ENCODE measurements at regions not wholly inside any gene's neighbourhood (a gene's known extent, or its start where the extent isn't known, plus 50 kb on each side); places are given as distances from the start of the nearest gene placed in this dataset.

- no peak for DNase-seq
Observed at GRCh38 chr1:22267413-22268175, 124.7 kb upstream of the WNT4 start.

DNA sequence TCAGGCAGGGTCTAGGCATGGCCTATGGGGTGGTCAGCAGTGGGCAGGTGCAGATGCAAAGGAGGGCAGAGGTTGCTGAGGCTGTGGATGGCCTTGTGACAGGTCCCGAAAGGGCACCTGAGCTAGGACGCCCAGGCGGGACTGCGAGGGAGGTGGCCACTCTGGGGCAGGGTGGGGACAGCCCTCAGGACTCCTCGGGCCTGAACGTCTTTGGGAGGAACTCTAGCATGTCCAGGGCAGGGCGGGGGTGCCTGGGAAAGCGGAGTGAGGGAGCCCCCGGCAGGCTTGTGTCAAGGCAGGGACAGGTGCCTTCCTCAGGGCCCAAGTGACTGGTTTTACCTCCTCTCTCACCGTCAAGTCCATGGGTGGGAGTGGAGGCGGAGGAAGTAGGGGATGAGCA lies 125.4 kb upstream of the WNT4 start:
- DNase-seq, result no peak

DNA sequence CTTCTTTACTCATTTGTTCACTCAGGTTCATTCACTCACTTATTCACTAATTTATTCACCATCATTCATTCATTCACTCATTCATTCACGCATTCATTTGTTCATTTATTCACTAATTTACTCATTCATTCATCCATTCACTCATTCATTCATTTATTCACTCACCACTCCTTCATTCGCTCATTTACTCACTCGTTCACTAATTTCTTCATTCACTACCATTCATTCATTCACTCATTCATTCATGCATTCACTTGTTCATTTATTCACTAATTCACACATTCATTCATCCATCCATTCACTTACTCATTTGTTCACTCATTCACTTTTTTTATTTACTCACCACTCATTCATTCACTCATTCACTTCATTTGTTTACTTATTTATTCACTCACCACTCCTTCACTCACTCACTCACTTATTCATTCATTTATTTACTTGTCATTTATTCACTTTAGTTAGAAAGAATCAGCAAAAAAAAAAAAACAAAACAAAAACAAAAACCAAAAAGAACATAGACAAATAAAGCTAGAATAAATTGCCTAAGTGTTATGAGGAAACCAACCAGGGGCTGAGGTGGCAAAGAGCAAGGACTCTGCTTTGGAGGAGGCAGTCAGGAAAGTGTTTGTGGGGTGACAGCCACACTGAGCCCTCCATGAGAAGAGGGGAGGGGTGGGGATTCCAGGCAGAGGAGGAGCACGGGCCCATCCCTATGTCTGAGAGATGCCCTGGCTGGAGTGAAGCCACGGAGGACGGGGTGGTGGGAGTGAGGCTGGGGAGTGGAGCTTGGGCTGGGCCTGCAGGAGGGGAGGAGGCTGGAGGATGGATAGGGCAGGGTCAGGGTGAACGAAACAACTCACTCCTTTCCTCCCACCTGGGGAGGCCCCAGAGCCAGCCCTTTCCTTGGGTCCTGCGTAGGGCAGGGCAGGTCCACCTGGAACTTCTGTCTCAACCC lies 129.2 kb upstream of the WNT4 start:
- DNase-seq, result no peak

GRCh38 chr1:22273686-22274681 lies 131.1 kb upstream of the WNT4 start:
- DNase-seq, result no peak

DNA sequence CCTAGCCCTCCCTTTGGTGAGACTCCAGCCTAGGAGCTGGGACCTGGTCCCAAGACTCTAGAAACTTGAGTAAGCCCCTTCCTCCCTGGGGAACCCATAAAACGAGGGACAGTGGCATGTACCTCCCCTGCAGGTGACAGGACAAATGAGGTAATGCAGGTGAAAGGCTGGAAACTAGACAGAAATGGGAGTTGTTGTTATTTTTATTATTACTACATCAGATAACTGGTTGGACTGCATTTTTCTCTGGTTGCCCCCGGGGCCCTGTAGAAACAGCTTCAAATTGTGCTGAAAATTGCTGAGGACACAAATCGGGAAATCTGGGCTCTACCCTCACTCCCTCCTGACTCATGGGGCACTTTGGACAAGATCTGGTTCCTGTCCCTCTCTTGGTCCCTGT lies 132.3 kb upstream of the WNT4 start:
- no peak for DNase-seq

DNA sequence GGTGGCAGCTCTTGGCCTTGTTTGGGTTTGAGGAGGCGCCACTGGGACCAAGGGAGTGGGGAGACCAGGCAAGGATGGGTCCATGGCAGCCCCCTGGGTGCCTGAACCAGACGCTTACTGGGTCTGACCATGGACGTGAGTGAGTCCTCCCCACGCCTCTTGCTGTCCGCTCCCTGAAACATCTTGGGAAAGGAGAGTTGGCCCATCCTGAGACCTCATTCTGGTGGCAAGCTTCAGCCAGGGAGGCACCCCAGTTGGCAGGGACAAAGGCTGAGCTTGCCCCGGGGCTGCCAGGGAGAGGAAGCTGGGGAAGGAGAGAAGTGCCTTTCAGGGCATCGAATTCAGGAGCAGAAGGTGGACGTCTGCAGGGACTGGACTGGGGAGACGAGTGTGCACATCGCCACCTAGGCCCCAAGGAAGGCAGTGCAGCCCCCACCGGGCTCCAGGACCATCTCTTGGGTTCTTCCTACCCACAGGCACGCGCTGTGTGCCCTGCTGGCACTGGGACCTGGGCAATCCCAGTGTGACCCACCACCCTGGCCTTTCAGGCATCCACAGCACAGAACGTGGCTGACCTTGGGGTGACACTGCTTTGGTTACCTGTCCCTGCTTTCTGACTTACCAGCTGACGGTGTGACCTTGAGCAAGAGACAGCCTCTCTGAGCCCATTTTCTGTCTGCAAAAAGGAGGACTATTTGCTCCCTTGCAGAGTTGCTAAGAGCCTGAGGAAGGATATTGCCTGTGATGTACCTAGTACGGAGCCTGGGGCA lies 132.9 kb upstream of the WNT4 start:
- DNase-seq, result peak; percentile 62

GRCh38 chr1:22276396-22276748 lies 133.5 kb upstream of the WNT4 start:
- no peak for DNase-seq

- DNase-seq, result no peak
Observed at GRCh38 chr1:22277662-22278061, 134.8 kb upstream of the WNT4 start.

- DNase-seq, result no peak
Observed at GRCh38 chr1:22279735-22280134, 136.8 kb upstream of the WNT4 start.

GRCh38 chr1:22280526-22280925 lies 137.6 kb upstream of the WNT4 start:
- no peak for DNase-seq

- DNase-seq, result no peak
Observed at GRCh38 chr1:22281521-22282363, 138.8 kb upstream of the WNT4 start.

- DNase-seq, result no peak
Observed at GRCh38 chr1:22282364-22282995, 139.6 kb upstream of the WNT4 start.

DNA sequence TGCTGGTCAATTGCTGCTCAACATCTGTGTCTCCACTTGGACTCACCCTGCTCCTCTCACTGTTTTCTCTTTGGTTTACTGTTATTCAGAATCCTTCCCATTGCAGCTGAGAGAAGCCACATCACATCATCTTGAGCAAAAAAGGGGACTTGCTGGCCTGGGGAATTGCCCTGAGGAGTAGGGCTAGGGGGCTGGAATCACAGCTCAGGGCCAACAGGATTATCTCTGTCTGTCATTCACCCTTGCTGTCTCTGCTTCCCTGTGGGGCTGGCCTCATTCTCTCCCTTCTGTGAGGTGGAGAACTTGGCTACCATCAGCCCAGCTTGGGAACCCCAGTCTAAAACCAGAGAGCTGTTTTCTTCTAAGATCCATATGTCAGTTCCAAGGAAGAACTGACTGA lies 140.7 kb upstream of the WNT4 start:
- DNase-seq, result no peak

GRCh38 chr1:22284236-22284635 lies 141.3 kb upstream of the WNT4 start:
- no peak for DNase-seq

- DNase-seq, result no peak
Observed at GRCh38 chr1:22284906-22285548, 142.1 kb upstream of the WNT4 start.

- DNase-seq, result no peak
Observed at GRCh38 chr1:22285549-22286396, 142.9 kb upstream of the WNT4 start.

- DNase-seq, result no peak
Observed at GRCh38 chr1:22286491-22286890, 143.6 kb upstream of the WNT4 start.

DNA sequence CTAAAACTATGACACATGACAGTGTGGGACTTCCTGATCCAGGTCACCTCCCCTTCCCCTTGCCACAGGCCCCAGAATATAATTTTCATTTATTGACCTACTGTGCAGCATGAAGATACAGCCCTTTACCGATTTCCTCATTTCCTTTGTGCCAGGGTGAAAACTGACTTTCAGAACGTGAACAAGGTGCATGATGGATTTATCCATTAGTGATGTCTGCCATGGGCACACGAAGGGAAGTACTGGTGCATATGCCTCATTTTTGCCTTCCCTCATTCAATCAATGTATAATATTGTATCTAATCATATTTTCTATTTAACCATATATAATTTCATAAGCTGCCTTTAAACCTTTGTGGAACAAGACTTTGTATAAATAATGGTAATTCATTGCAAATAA lies 144.4 kb upstream of the WNT4 start:
- DNase-seq, result no peak

- no peak for DNase-seq
Observed at GRCh38 chr1:22287946-22288520, 145.1 kb upstream of the WNT4 start.
